Adipocyte (in vitro differentiated cells): ENCODE measurements at regions not wholly inside any gene's neighbourhood (a gene's known extent, or its start where the extent isn't known, plus 50 kb on each side); places are given as distances from the start of the nearest gene placed in this dataset.

ENCODE experiments used
- DNase-seq: peaks from one replicate; pipeline ENCODE4 v3.0.0-alpha.2; 2015; ENCODE audit warnings: low read depth
- H3K27me3 ChIP-seq: replicated peaks from 2 replicates; pipeline ENCODE4 v1.7.0; 2013; ENCODE audit warnings: mild to moderate bottlenecking, low read length, moderate library complexity; ENCODE audit not compliant: control insufficient read depth, insufficient read depth
- H3K36me3 ChIP-seq: 2 replicates; pipeline ENCODE4 v1.7.0; 2013; ENCODE audit warnings: low read length, mild to moderate bottlenecking, moderate library complexity; ENCODE audit not compliant: control insufficient read depth, insufficient read depth, severe bottlenecking
- H3K4me1 ChIP-seq: 2 replicates; pipeline ENCODE4 v1.7.0; 2013; ENCODE audit warnings: mild to moderate bottlenecking, low read length, moderate library complexity; ENCODE audit not compliant: control insufficient read depth, insufficient read depth
- H3K4me3 ChIP-seq: 2 replicates; pipeline ENCODE4 v1.7.0; 2013; ENCODE audit warnings: mild to moderate bottlenecking, low read length, moderate library complexity
- H3K9ac ChIP-seq: 2 replicates; pipeline ENCODE4 v1.7.0; 2013; ENCODE audit warnings: mild to moderate bottlenecking, low read length, moderate library complexity
- H3K9me3 ChIP-seq: 2 replicates; pipeline ENCODE4 v1.7.0; 2013; ENCODE audit warnings: mild to moderate bottlenecking, low read length, moderate library complexity; ENCODE audit not compliant: control insufficient read depth

DNA sequence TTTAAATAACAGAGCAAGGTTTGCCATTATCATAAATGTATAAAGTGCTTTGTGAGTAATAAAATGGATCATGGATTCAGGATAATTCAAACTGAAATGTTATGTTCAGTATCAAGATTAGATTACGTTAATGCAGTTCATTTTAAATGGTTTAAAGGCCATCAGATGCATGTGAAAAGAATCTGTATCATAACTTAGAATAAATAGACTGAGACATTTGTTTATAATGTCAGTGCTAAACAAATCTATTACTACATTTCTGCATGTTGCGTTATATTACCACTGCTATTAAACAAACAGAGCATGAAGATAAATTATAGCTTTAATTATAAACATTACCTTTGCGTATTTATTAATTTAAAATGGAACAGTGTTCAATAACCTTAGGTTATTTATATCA lies 160.2 kb downstream of the TOX3 start:
- no peak for DNase-seq
- Histone ChIP-seq H3K27me3 (no peaks in the 10 kb centered on the region), H3K9ac (no peak overlapping the region), H3K4me3 (no peak overlapping the region), H3K4me1 (peaks cover 11% of the 10 kb centered on the region), H3K9me3 (no peaks in the 10 kb centered on the region), H3K36me3 (no peaks in the 10 kb centered on the region)

DNA sequence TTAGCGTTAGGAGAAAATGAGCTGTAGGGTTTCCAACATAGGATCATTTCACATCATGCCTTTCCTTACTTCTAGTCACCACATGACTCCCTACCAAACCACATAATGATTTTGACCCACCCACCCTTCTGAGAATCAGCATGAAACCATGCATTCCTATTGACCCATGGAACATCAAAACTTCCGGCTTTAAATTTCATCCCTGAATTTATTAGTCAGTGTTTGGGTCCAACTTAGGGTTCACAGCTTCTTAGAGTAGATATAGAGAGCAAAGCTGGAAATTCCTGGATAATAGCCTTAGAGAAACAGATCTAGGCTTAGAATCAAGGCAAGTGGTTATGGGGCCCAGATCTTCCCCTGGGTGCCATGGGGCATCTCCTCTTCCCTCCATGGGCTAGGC lies 162.6 kb downstream of the TOX3 start:
- H3K9ac ChIP-seq, result no peak overlapping the region
- no peaks in the 10 kb centered on the region for H3K36me3 ChIP-seq
- no peak for DNase-seq
- no peaks in the 10 kb centered on the region for H3K9me3 ChIP-seq
- H3K4me1 ChIP-seq, result peaks cover 11% of the 10 kb centered on the region
- no peaks in the 10 kb centered on the region for H3K27me3 ChIP-seq
- H3K4me3 ChIP-seq, result no peak overlapping the region

DNA sequence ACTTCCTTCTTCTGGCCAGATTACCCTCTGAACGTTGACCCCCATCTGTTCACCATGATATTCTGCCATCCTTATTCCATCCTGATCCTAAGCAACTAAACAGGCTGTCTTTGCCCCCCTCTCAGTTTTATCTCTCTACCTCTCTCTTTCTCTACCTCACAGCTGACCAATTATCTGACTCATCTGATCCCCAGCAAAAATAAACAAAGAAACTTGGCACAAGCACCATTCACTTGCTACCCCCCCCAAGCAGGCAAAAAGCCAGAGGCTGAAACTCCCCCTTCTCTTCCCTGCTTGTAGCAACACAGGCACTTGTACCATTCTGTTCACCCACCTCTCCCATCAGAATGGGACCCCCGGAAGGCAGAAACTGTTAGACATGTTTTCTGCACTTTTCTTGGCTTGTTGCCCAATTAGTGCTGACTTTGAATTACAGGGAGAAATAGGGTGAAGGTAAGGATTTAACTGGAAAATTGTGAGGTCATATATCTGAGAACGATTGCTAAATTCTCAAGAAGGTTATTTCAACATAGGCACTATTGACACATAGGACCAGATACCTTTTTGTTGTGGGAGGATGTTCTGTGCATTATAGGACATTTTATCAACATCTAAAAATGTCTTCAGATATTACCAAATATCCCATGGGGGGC lies 163.2 kb downstream of the TOX3 start:
- no peak overlapping the region for H3K9ac ChIP-seq
- DNase-seq, result no peak

DNA sequence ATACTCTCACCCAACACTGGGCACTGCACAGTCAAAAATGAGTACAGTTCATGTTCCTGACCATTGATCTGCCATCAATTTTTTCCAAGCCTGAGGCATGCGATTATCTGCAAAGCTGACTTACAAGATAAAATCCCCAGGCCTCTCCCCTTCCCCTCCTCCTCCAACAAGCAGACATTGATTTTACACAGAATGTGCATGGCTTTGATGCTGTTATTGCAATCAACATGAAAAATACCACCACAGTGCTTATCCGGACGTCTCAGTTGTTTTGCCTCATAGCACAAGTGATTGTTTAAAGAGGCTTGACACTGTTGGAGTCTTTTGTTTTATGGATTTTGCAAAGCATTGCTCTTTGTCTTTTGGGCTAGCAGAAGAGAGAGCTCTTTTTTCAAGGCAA lies 163.8 kb downstream of the TOX3 start:
- no peak for DNase-seq
- Histone ChIP-seq H3K9me3 (no peaks in the 10 kb centered on the region), H3K36me3 (no peaks in the 10 kb centered on the region), H3K9ac (no peak overlapping the region), H3K4me3 (no peak overlapping the region), H3K27me3 (no peaks in the 10 kb centered on the region), H3K4me1 (peaks cover 11% of the 10 kb centered on the region)

More for the DNA sequence above, 163.2 kb downstream of the TOX3 start:
- Histone ChIP-seq H3K4me3 (no peak overlapping the region), H3K27me3 (no peaks in the 10 kb centered on the region), H3K4me1 (peaks cover 11% of the 10 kb centered on the region), H3K9me3 (no peaks in the 10 kb centered on the region), H3K36me3 (no peaks in the 10 kb centered on the region)

DNA sequence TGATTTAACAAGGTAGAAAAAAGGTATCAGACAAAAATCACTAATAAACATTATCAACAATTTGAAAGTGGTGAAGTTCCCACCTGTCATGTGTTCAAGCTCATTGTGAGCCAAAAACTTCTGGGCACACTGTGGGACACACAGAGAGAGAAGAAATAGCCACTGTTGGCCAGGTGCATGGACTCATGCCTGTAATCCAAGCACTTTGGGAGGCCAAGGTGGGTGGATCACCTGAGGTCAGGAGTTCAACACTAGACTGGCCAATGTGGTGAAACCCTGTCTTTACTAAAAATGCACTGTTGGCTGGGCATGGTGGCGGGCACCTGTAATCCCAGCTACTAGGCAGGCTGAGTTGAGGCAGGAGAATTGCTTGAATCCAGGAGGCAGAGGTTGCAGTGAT lies 167.4 kb downstream of the TOX3 start:
- no peaks in the 10 kb centered on the region for H3K27me3 ChIP-seq
- no peak for DNase-seq
- H3K9ac ChIP-seq, result no peak overlapping the region
- H3K4me1 ChIP-seq, result peaks cover 11% of the 10 kb centered on the region
- H3K9me3 ChIP-seq, result no peaks in the 10 kb centered on the region
- H3K36me3 ChIP-seq, result no peaks in the 10 kb centered on the region
- H3K4me3 ChIP-seq, result no peak overlapping the region

DNA sequence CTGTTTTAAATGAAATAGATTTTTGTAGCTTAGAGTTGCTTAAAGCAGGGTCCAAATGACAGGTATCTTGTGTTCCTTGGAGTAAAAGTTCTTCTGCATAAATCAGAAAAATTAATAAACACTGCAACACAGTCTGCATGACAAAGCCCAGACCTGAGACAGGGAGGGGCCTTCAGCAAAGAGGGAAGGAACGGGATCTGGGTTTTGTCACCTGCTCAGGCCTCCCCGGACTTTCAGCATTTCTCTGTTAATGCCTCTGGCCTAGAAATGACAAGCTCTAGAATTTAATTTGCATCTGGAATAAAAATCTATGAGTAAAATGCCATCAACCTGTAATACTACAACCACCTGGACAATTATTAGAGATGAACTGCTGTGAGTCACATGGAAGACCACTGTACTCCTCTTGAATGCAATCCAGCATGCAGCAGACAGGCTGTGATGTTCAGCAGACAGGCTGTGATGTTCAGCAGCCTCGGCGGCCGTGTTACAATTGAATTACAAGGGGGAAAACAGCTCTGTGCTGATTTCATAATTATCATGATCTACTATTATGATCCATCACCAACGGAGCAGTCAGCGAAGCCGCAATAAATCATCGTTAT lies 170.2 kb downstream of the TOX3 start:
- Histone ChIP-seq H3K4me3 (no peak overlapping the region), H3K27me3 (no peaks in the 10 kb centered on the region), H3K4me1 (no peaks in the 10 kb centered on the region), H3K9me3 (no peaks in the 10 kb centered on the region), H3K9ac (no peak overlapping the region), H3K36me3 (no peaks in the 10 kb centered on the region)
- DNase-seq, result no peak

DNA sequence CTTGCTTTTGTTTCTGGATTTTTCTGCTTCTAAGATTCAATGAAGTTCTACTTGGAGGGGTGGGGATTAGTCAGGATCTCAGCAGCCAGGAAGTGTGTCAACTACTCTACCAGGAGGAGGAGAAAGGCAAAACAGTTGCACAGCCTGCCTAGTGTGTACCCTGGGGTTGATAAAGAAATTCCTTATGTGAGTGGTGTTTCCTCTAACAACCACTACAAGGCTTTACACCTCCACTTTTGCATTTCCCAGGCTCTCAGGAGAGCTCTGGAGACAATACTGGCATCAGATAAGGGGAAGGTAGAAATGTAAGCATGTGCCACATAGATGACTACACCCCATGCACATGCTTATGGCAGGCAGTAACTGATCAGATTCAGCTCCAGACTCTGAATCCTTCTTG lies 174.6 kb downstream of the TOX3 start:
- Histone ChIP-seq H3K27me3 (no peaks in the 10 kb centered on the region), H3K9me3 (no peaks in the 10 kb centered on the region), H3K4me1 (no peaks in the 10 kb centered on the region), H3K4me3 (no peak overlapping the region), H3K36me3 (no peaks in the 10 kb centered on the region), H3K9ac (no peak overlapping the region)
- DNase-seq, result no peak

DNA sequence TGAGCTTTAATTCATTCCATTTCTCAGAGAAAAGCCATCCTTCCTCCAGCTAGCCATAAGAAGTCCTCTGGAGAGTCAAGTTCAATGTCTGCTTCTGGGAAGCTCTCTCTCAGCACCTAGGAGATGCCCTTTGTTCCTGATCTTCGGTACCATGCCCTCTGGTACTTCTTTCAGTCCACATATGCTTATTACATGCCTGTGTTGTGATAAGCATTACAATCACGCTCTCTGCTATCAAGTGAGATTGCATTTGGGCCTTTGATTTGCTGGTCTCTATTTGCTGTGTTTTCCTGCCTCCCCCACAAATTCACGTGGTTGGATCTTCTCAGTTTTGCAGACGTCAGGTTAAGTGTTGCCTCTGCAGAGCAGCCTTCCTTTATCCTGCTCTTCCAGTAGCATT lies 178.1 kb downstream of the TOX3 start:
- H3K4me3 ChIP-seq, result no peak overlapping the region
- DNase-seq, result no peak
- no peaks in the 10 kb centered on the region for H3K9me3 ChIP-seq
- H3K27me3 ChIP-seq, result no peaks in the 10 kb centered on the region
- no peaks in the 10 kb centered on the region for H3K36me3 ChIP-seq
- no peaks in the 10 kb centered on the region for H3K4me1 ChIP-seq
- H3K9ac ChIP-seq, result no peak overlapping the region

DNA sequence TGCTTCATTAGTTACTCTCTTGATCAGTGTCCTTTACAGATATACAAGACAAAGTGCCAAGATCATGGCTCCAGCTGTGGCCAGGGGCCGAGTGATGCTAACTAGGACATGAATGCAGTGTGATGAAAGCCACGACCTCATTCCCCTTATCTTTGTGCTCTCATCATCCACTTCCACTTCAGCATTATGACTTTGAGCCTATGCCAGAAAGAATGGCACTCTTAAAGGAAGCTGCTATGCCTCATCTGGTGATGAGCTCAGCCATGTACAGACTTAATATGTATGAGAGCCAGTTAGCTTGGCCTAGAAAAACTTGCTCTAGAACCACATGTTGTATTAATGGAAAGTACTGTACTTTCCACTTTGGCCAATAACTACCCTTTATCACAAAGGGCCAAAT lies 179.1 kb downstream of the TOX3 start:
- Histone ChIP-seq H3K9me3 (no peaks in the 10 kb centered on the region), H3K4me3 (no peak overlapping the region), H3K36me3 (no peaks in the 10 kb centered on the region), H3K9ac (no peak overlapping the region), H3K4me1 (no peaks in the 10 kb centered on the region), H3K27me3 (no peaks in the 10 kb centered on the region)
- DNase-seq, result no peak

DNA sequence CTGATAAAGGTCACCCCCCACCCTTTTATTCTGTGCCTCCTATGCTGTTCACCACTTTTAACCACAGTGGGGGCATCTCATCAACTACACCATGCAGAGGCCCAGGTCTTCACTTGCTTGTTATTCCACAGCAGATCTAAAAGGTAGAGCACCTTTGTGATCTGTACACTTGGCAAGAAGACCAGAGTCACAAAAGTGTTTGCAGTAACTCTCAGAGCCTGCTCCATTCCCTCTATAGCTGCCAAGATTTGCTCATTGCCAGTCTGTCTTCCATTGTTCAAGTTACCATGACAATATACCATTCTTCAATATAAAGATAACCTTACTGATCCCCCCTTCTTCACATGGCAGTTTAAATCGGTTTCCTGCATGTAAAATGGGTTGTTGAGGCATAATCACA lies 180.0 kb downstream of the TOX3 start:
- Histone ChIP-seq H3K4me3 (no peak overlapping the region), H3K9me3 (no peaks in the 10 kb centered on the region), H3K27me3 (no peaks in the 10 kb centered on the region), H3K9ac (no peak overlapping the region), H3K36me3 (no peaks in the 10 kb centered on the region), H3K4me1 (no peaks in the 10 kb centered on the region)
- DNase-seq, result no peak

DNA sequence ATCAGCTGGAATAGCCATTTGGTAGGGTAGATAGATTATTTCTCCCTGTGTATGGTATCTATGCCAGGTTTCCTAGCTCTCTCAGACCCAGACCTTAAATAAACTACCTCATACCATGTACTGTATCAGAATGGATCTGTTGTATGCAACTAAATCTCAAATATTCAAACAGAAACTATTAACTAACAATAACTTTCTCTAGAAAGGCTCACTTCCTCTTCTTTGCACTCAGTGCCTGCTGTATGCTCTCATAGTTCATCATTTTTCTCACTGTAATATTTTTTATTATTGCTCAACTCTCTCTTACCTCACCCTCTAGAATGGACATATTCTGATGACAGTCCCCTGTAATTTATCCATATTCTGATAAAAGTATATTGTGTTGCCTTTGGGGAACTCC lies 182.4 kb downstream of the TOX3 start:
- Histone ChIP-seq H3K36me3 (no peaks in the 10 kb centered on the region), H3K9ac (no peak overlapping the region), H3K9me3 (no peaks in the 10 kb centered on the region), H3K4me3 (no peak overlapping the region), H3K4me1 (no peaks in the 10 kb centered on the region), H3K27me3 (no peaks in the 10 kb centered on the region)
- DNase-seq, result no peak

DNA sequence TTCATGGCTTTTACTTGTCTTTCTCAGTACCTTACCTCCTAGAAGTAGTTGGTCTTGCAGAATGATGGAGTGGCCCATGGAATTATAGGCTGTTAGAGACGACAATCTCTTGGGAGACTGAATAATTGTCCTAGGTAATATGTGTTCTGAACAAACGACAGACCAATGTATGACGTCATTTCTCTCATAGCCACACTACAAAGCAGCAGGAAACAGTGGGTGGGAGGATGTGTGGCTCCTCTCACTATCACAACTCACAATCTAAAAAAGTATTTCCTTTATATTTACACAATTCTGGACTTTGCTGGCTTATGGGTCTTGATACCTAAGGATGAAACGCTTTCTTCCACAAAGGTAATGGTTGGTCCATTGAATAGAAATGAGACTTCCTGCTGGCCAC lies 183.9 kb downstream of the TOX3 start:
- Histone ChIP-seq H3K9ac (no peak overlapping the region), H3K4me3 (no peak overlapping the region), H3K27me3 (no peaks in the 10 kb centered on the region), H3K9me3 (peaks cover 7% of the 10 kb centered on the region), H3K4me1 (no peaks in the 10 kb centered on the region), H3K36me3 (no peaks in the 10 kb centered on the region)
- DNase-seq, result no peak
